ENCODE measurements at regions not wholly inside any gene's neighbourhood (a gene's known extent, or its start where the extent isn't known, plus 50 kb on each side); places are given as distances from the start of the nearest gene placed in this dataset.

DNA sequence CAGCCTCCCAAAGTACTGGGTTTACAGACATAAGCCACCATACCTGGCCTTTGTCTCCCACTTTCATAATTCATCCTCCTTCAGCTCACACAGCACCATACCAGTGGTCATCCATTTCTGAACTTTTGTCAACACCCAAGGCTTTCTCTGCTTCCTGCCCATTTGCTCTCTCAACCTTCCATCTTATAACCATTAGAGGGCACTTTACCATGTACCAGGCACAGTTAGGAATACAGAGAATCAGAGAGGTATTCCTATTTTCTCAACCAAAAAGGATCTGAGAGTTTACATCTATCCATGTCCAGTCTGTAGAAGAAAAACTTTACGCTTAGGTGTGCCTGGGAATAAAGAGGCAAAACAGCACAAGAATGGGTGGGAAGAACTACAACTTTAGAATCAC lies 397.6 kb downstream of the BUD13 start:
- H3K9me3 Mint-ChIP-seq = no peaks in the 10 kb centered on the region
- peaks cover 56% of the 10 kb centered on the region for H3K27me3 Mint-ChIP-seq (ENCODE audit: low read depth)
- H3K4me1 Mint-ChIP-seq = no peaks in the 10 kb centered on the region
- no peak overlapping the region for H3K4me3 Mint-ChIP-seq
- TF ChIP-seq CTCF (IDR thresholded peaks at IDR 0.05; ENCODE audit: unreplicated experiment) = no peak
- no peak overlapping the region for H3K27ac Mint-ChIP-seq
- no peaks in the 10 kb centered on the region for H3K36me3 Mint-ChIP-seq
- DNase-seq (ENCODE audit: low spot score in 2 of 2, unreplicated experiment in 2 of 2) = no peak

DNA sequence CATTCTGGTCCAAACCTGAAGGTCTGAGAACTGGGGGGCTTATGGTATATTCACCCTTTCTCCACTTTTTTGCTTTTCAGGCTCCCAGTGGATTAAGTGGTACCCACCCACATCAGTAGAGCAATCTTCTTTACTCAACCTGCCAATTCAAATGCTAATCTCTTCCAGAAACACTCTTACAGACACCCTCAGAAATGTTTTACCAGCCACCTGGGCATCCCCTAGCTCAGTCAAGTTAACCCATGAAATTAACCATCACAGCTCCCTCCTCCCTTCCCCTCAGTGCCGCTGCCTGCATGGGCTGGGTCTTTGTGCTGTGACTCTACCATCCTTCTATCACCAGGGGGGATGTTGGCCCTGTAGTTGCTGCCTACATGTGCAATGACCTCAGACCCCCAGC lies 398.7 kb downstream of the BUD13 start:
- Mint-ChIP-seq H3K27ac (no peak overlapping the region), H3K27me3 (ENCODE audit: low read depth) (peaks cover 60% of the 10 kb centered on the region), H3K4me1 (no peaks in the 10 kb centered on the region), H3K36me3 (no peaks in the 10 kb centered on the region), H3K4me3 (no peak overlapping the region), H3K9me3 (no peaks in the 10 kb centered on the region)
- TF ChIP-seq CTCF (IDR thresholded peaks at IDR 0.05; ENCODE audit: unreplicated experiment) = no peak
- DNase-seq (ENCODE audit: low spot score in 2 of 2, unreplicated experiment in 2 of 2) = no peak

DNA sequence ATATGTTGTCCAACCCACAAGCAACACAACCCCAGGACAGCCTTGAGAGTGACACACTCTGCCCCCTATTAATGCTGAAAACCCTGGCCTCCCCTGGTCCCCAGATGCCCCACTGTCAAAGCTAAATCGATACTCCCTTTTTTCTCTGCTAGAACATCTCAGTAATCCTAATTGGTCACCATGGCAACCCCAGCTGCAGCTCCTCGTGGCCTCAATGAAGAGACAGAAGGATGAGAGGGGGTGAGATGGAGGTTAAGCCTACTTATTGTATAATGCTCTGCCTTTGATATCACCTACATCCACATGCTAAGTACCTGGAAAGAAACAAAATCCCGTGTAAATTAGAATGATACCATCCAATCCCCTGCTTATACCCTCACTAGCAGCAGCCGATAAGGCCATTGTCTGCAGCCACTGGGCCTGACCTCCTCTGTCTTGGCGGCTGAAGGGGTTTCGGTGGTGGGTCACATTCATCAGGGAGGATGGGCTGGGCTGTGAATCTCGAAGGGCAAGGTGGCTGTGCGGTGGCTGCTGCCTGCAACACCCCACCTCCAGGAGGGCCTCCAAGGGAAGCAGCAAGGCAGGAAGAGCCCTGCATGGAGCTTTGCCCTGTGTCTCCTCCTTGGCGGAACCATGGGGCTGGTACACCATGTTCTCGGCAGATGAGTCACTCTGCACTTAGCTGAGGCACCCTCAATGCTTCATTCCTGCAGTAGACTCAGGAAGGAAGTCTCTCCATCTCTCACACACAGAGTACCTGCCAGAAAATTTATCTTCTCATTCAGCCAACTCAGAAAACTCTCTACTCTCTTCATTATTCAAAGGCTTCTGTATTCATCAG lies 399.5 kb downstream of the BUD13 start:
- Mint-ChIP-seq H3K9me3 (no peaks in the 10 kb centered on the region), H3K27me3 (ENCODE audit: low read depth) (peaks cover 66% of the 10 kb centered on the region), H3K4me3 (no peak overlapping the region), H3K4me1 (no peaks in the 10 kb centered on the region), H3K27ac (no peak overlapping the region), H3K36me3 (no peaks in the 10 kb centered on the region)
- TF ChIP-seq CTCF (IDR thresholded peaks at IDR 0.05; ENCODE audit: unreplicated experiment) = no peak
- DNase-seq (ENCODE audit: low spot score in 2 of 2, unreplicated experiment in 2 of 2) = no peak

DNA sequence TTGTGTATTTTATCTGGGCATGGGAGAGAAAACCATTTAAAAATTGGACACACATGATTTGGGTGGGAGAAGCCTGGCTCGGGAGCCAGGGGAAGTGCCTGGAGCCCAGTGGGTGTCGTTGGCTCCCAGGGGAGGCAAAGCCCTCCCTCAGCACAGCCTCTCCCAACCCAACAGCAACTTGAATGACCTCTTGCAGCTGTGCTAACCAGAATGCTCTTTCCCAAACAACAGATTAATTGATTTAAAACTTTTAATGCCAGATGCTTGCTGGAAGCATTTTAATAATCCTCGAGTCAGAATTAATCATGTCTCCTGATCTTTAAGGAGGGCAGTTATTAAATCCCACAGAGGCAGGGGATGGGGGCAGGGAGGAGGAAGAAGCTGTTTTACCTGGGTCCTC lies 401.6 kb downstream of the BUD13 start:
- H3K36me3 Mint-ChIP-seq = no peaks in the 10 kb centered on the region
- no peaks in the 10 kb centered on the region for H3K9me3 Mint-ChIP-seq
- DNase-seq (ENCODE audit: low spot score in 2 of 2, unreplicated experiment in 2 of 2) = no peak
- TF ChIP-seq CTCF (IDR thresholded peaks at IDR 0.05; ENCODE audit: unreplicated experiment) = no peak
- H3K27ac Mint-ChIP-seq = no peak overlapping the region
- peaks cover 71% of the 10 kb centered on the region for H3K27me3 Mint-ChIP-seq (ENCODE audit: low read depth)
- no peak overlapping the region for H3K4me3 Mint-ChIP-seq
- H3K4me1 Mint-ChIP-seq = no peaks in the 10 kb centered on the region

GRCh38 chr11:116368784-116369183 lies 404.0 kb downstream of the BUD13 start:
- no peaks in the 10 kb centered on the region for H3K36me3 Mint-ChIP-seq
- H3K27me3 Mint-ChIP-seq (ENCODE audit: low read depth) = peaks cover 61% of the 10 kb centered on the region
- no peaks in the 10 kb centered on the region for H3K4me1 Mint-ChIP-seq
- no peak overlapping the region for H3K4me3 Mint-ChIP-seq
- DNase-seq (ENCODE audit: low spot score in 2 of 2, unreplicated experiment in 2 of 2) = no peak
- no peaks in the 10 kb centered on the region for H3K9me3 Mint-ChIP-seq
- TF ChIP-seq CTCF (IDR thresholded peaks at IDR 0.05; ENCODE audit: unreplicated experiment) = no peak
- no peak overlapping the region for H3K27ac Mint-ChIP-seq

Measured in mesothelial cell of epicardium (in vitro differentiated cells).